Astrocyte (in vitro differentiated cells and primary cell): ENCODE measurements at regions not wholly inside any gene's neighbourhood (a gene's known extent, or its start where the extent isn't known, plus 50 kb on each side); places are given as distances from the start of the nearest gene placed in this dataset.
A peak's percentile ranks its signal among the peaks of the same experiment; 100 is the strongest.

ENCODE experiments used
- DNase-seq: peaks from one replicate; pipeline ENCODE4 v3.0.0-alpha.2; 2010; ENCODE audit warnings: low read depth
- FAIRE-seq: peaks from 2 replicates; lab custom pipeline; 2011; peaks lifted over from hg19 to GRCh38; lab: Jason Lieb, UNC
- H2AFZ ChIP-seq: 2 replicates; pipeline ENCODE4 v1.6.0; 2012; ENCODE audit warnings: low read depth, low read length, inconsistent platforms
- H3K27ac ChIP-seq: 2 replicates; pipeline ENCODE4 v1.5.1; 2011; ENCODE audit warnings: low read depth, low read length, inconsistent platforms
- H3K27me3 ChIP-seq: 2 replicates; pipeline ENCODE4 v1.6.0; 2011; ENCODE audit warnings: low read length, inconsistent platforms; ENCODE audit not compliant: insufficient read depth
- H3K36me3 ChIP-seq: 2 replicates; pipeline ENCODE4 v1.5.1; 2011; ENCODE audit warnings: low read length, inconsistent platforms; ENCODE audit not compliant: insufficient read depth
- H3K4me1 ChIP-seq: 2 replicates; pipeline ENCODE4 v1.5.1; 2011; ENCODE audit warnings: low read length, inconsistent platforms; ENCODE audit not compliant: insufficient read depth
- H3K4me2 ChIP-seq: 2 replicates; pipeline ENCODE4 v1.6.0; 2012; ENCODE audit warnings: low read length, inconsistent platforms
- H3K4me3 ChIP-seq: 2 replicates; pipeline ENCODE4 v1.5.1; 2011; ENCODE audit warnings: low read depth, mild to moderate bottlenecking, low read length, inconsistent platforms; ENCODE audit not compliant: insufficient read depth
- H3K79me2 ChIP-seq: 2 replicates; pipeline ENCODE4 v1.6.0; 2012; ENCODE audit warnings: mild to moderate bottlenecking, low read length, inconsistent platforms; ENCODE audit not compliant: insufficient read depth
- H3K9ac ChIP-seq: 2 replicates; pipeline ENCODE4 v1.6.0; 2012; ENCODE audit warnings: mild to moderate bottlenecking, low read length, inconsistent platforms
- H3K9me3 ChIP-seq: 2 replicates; pipeline ENCODE4 v1.5.1; 2012; ENCODE audit warnings: low read depth, mild to moderate bottlenecking, low read length, inconsistent platforms; ENCODE audit not compliant: insufficient read depth
- H4K20me1 ChIP-seq: 2 replicates; pipeline ENCODE4 v1.6.0; 2012; ENCODE audit warnings: low read length, inconsistent platforms; ENCODE audit not compliant: insufficient read depth
- H3K27ac Mint-ChIP-seq: one replicate; pipeline ENCODE4 v1.8.0; 2021; ENCODE audit warnings: mild to moderate bottlenecking, mixed read lengths; ENCODE audit not compliant: unreplicated experiment
- H3K27me3 Mint-ChIP-seq: one replicate; pipeline ENCODE4 v1.8.0; 2021; ENCODE audit warnings: low read depth, mixed read lengths; ENCODE audit not compliant: unreplicated experiment
- H3K36me3 Mint-ChIP-seq: one replicate; pipeline ENCODE4 v1.8.0; 2021; ENCODE audit warnings: low read depth, mixed read lengths; ENCODE audit not compliant: unreplicated experiment
- H3K4me1 Mint-ChIP-seq: one replicate; pipeline ENCODE4 v1.8.0; 2021; ENCODE audit warnings: low read depth, mixed read lengths; ENCODE audit not compliant: unreplicated experiment
- H3K4me3 Mint-ChIP-seq: one replicate; pipeline ENCODE4 v1.8.0; 2021; ENCODE audit warnings: mild to moderate bottlenecking, moderate library complexity, mixed read lengths; ENCODE audit not compliant: unreplicated experiment
- H3K9me3 Mint-ChIP-seq: one replicate; pipeline ENCODE4 v1.8.0; 2021; ENCODE audit warnings: mild to moderate bottlenecking, mixed read lengths; ENCODE audit not compliant: unreplicated experiment
- EZH2 ChIP-seq: IDR thresholded peaks from 2 replicates; pipeline ENCODE4 v1.6.1; 2012; ENCODE audit warnings: mild to moderate bottlenecking, low read length, inconsistent platforms; ENCODE audit not compliant: insufficient read depth
- TF ChIP-seq, protein P1 (sequence below): IDR thresholded peaks from 2 replicates; pipeline ENCODE4 v1.5.1; 2011; ENCODE audit warnings: low read depth, mild to moderate bottlenecking, inconsistent platforms, low read length, moderate library complexity; ENCODE audit not compliant: insufficient read depth

DNA sequence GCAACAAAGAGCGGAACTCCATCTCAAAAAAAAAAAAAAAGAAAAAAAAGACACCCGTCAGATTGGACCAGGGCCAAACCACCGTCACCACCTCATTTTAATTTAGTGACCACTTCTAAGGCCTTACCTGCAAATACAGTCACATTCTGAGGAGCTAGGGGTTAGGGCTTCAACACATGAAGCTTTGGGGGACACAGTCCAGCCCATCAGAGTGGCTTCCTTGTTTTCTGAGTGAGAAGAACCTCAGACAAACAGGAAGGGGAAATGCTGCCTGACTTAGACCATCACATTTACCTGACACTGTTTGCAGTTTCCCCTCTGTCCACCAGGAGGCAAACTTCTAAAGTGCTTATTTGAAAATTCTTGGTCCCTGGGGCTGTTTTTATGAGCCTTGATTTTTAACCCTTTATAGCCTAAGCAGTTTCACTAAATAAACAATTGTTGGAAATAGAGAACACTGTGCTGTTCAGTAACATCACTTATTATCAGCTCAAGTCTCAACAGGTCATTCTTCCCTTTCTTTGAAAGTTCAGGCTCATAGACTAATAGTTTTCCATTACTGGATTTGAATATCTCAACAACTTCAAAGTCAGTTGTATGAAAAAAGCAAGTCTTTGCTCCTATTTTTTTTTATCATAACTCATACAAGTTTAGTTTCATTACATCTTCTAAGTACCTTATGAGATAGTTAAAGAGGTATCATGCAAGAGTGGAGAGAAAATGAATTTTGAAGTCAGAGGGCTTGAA lies 74.9 kb upstream of the WASF3 start:
- DNase-seq: peak; percentile 53

DNA sequence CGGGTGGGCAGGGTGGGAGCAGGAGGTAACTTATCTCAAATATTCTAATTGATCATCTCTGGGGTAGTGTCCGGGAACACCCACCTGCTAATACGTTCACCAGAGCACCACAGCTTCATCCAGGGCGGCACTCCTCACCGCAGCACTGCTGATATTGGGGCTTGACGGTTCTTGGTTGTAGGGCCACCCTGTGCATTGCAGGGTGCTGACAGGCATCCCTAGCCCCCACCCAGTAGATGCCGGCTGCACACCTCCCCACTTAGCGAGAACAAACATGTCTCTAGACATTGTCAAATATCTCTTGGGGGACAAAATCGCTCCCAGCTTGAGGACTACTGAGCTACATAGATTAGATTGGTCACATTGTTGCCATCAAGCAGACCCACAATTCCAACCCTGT lies 73.9 kb upstream of the WASF3 start:
- Histone ChIP-seq H3K36me3 (no peaks in the 10 kb centered on the region), H3K9ac (no peak overlapping the region), H3K4me1 (peaks cover 7% of the 10 kb centered on the region), H3K4me3 (no peak overlapping the region), H3K27me3 (no peaks in the 10 kb centered on the region), H3K4me2 (no peak overlapping the region), H3K27ac (no peak overlapping the region), H3K9me3 (no peaks in the 10 kb centered on the region), H3K79me2 (no peaks in the 10 kb centered on the region), H2AFZ (no peak overlapping the region), H4K20me1 (no peaks in the 10 kb centered on the region)
- H3K4me1 Mint-ChIP-seq: peaks cover 11% of the 10 kb centered on the region
- no peak for TF ChIP-seq EZH2
- TF ChIP-seq, protein P1, sequence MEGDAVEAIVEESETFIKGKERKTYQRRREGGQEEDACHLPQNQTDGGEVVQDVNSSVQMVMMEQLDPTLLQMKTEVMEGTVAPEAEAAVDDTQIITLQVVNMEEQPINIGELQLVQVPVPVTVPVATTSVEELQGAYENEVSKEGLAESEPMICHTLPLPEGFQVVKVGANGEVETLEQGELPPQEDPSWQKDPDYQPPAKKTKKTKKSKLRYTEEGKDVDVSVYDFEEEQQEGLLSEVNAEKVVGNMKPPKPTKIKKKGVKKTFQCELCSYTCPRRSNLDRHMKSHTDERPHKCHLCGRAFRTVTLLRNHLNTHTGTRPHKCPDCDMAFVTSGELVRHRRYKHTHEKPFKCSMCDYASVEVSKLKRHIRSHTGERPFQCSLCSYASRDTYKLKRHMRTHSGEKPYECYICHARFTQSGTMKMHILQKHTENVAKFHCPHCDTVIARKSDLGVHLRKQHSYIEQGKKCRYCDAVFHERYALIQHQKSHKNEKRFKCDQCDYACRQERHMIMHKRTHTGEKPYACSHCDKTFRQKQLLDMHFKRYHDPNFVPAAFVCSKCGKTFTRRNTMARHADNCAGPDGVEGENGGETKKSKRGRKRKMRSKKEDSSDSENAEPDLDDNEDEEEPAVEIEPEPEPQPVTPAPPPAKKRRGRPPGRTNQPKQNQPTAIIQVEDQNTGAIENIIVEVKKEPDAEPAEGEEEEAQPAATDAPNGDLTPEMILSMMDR: no peak
- H3K27ac Mint-ChIP-seq: no peak overlapping the region
- H3K9me3 Mint-ChIP-seq: no peaks in the 10 kb centered on the region
- no peak overlapping the region for H3K4me3 Mint-ChIP-seq
- no peak for FAIRE-seq
- peaks cover 2% of the 10 kb centered on the region for H3K27me3 Mint-ChIP-seq
- no peaks in the 10 kb centered on the region for H3K36me3 Mint-ChIP-seq
- no peak for DNase-seq

More for the DNA sequence above, 74.9 kb upstream of the WASF3 start:
- H3K27ac Mint-ChIP-seq: no peak overlapping the region
- H3K27me3 Mint-ChIP-seq: no peaks in the 10 kb centered on the region
- FAIRE-seq: peak; percentile 90
- Histone ChIP-seq H3K4me3 (no peak overlapping the region), H3K9ac (no peak overlapping the region), H3K27me3 (no peaks in the 10 kb centered on the region), H3K27ac (no peak overlapping the region), H3K9me3 (no peaks in the 10 kb centered on the region), H3K36me3 (no peaks in the 10 kb centered on the region), H3K79me2 (no peaks in the 10 kb centered on the region), H3K4me2 (peak overlapping the region; percentile 75), H4K20me1 (no peaks in the 10 kb centered on the region), H3K4me1 (peaks cover 7% of the 10 kb centered on the region), H2AFZ (peak overlapping the region; percentile 82)
- TF ChIP-seq, protein P1: peak; percentile 91
- TF ChIP-seq EZH2: no peak
- no peak overlapping the region for H3K4me3 Mint-ChIP-seq
- no peaks in the 10 kb centered on the region for H3K9me3 Mint-ChIP-seq
- H3K36me3 Mint-ChIP-seq: no peaks in the 10 kb centered on the region
- H3K4me1 Mint-ChIP-seq: peaks cover 11% of the 10 kb centered on the region

DNA sequence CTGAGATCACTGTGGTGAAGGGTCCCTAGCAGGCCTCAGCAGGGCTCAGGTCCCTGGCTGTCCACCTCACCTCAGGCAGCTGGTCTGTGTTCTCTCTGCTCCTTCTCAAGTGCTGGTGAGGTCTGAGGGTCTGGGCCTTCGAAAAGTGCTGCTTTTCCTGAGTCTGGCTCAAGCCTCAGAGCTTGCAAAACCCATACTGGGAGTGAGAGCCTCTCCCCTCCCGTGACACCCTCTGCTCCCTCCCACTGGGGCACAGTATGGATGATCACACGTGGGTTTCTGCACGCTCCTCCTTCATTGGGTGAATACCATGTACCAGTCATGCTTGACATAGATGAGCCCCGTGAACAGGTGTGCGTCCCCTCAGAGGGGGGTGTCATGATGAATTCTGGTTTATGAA lies 73.3 kb upstream of the WASF3 start:
- no peaks in the 10 kb centered on the region for H3K36me3 ChIP-seq
- H3K4me2 ChIP-seq: no peak overlapping the region
- Mint-ChIP-seq H3K36me3 (no peaks in the 10 kb centered on the region), H3K27me3 (peaks cover 8% of the 10 kb centered on the region), H3K4me3 (no peak overlapping the region), H3K27ac (no peak overlapping the region), H3K4me1 (peaks cover 11% of the 10 kb centered on the region), H3K9me3 (peaks cover 1% of the 10 kb centered on the region)
- FAIRE-seq (no peak), DNase-seq (no peak)
- no peaks in the 10 kb centered on the region for H4K20me1 ChIP-seq
- H3K4me3 ChIP-seq: no peak overlapping the region
- H3K4me1 ChIP-seq: peaks cover 7% of the 10 kb centered on the region
- no peak overlapping the region for H3K9ac ChIP-seq
- no peak overlapping the region for H3K27ac ChIP-seq
- H3K27me3 ChIP-seq: peaks cover 2% of the 10 kb centered on the region
- H3K9me3 ChIP-seq: no peaks in the 10 kb centered on the region
- no peak overlapping the region for H2AFZ ChIP-seq
- H3K79me2 ChIP-seq: no peaks in the 10 kb centered on the region
- TF ChIP-seq, protein P1: no peak
- TF ChIP-seq EZH2: no peak
